Dermis microvascular lymphatic vessel endothelial cell (primary cell): ENCODE measurements at regions not wholly inside any gene's neighbourhood (a gene's known extent, or its start where the extent isn't known, plus 50 kb on each side); places are given as distances from the start of the nearest gene placed in this dataset.
"Not testable (repeated sequence)": the region's sequence is repeated elsewhere in the genome, so short reads cannot be mapped to it uniquely, and the experiment has no call there.

ENCODE experiments used
- DNase-seq, 2 donors: peaks; one replicate each; pipeline versions ENCODE4 v3.0.0 to v3.0.0-alpha.2; 2010; ENCODE audit warnings: low read depth in 2 of 2

GRCh38 chr6:22142856-22143255 lies 154.0 kb downstream of the PRL start:
- no peak for DNase-seq

- DNase-seq: no peak
Observed at GRCh38 chr6:22145376-22145775, 151.5 kb downstream of the PRL start.

GRCh38 chr6:22145823-22146677 lies 150.8 kb downstream of the PRL start:
- peak in 1 of 2 donors; percentile 56 for DNase-seq

- DNase-seq: no peak
Observed at GRCh38 chr6:22146678-22146930, 150.2 kb downstream of the PRL start.

- DNase-seq: peak; percentile 71 to 88
Observed at GRCh38 chr6:22146931-22147701, 149.7 kb downstream of the PRL start.

GRCh38 chr6:22147921-22148776 lies 148.7 kb downstream of the PRL start:
- DNase-seq: peak; percentile 65 to 88

GRCh38 chr6:22149096-22149495 lies 147.7 kb downstream of the PRL start:
- DNase-seq: no peak

GRCh38 chr6:22149501-22150367 lies 147.1 kb downstream of the PRL start:
- no peak for DNase-seq

GRCh38 chr6:22150368-22151035 lies 146.3 kb downstream of the PRL start:
- no peak for DNase-seq

GRCh38 chr6:22151892-22152291 lies 144.9 kb downstream of the PRL start:
- DNase-seq: no peak

- peak; percentile 82 to 86 for DNase-seq
Observed at GRCh38 chr6:22152841-22153240, 144.0 kb downstream of the PRL start.

GRCh38 chr6:22153384-22154158 lies 143.3 kb downstream of the PRL start:
- no peak for DNase-seq

GRCh38 chr6:22155551-22155950 lies 141.3 kb downstream of the PRL start:
- no peak for DNase-seq

GRCh38 chr6:22157233-22157632 lies 139.6 kb downstream of the PRL start:
- DNase-seq: no peak

GRCh38 chr6:22164236-22164635 lies 132.6 kb downstream of the PRL start:
- DNase-seq: peak in 1 of 2 donors; percentile 81

GRCh38 chr6:22171006-22171405 lies 125.8 kb downstream of the PRL start:
- not testable (repeated sequence) for DNase-seq

- DNase-seq: not testable (repeated sequence)
Observed at GRCh38 chr6:22171885-22172284, 125.0 kb downstream of the PRL start.

GRCh38 chr6:22173311-22173710 lies 123.5 kb downstream of the PRL start:
- DNase-seq: no peak

GRCh38 chr6:22180250-22180649 lies 116.6 kb downstream of the PRL start:
- not testable (repeated sequence) for DNase-seq

- no peak for DNase-seq
Observed at GRCh38 chr6:22184371-22184770, 112.5 kb downstream of the PRL start.
